Putamen (tissue), 1 donor: ENCODE measurements at regions not wholly inside any gene's neighbourhood (a gene's known extent, or its start where the extent isn't known, plus 50 kb on each side); places are given as distances from the start of the nearest gene placed in this dataset.
"Not testable (repeated sequence)": the region's sequence is repeated elsewhere in the genome, so short reads cannot be mapped to it uniquely, and the experiment has no call there.

ENCODE experiments used
- DNase-seq: peaks from one replicate; pipeline ENCODE4 v3.0.0-alpha.2; 2016; ENCODE audit warnings: low spot score

DNA sequence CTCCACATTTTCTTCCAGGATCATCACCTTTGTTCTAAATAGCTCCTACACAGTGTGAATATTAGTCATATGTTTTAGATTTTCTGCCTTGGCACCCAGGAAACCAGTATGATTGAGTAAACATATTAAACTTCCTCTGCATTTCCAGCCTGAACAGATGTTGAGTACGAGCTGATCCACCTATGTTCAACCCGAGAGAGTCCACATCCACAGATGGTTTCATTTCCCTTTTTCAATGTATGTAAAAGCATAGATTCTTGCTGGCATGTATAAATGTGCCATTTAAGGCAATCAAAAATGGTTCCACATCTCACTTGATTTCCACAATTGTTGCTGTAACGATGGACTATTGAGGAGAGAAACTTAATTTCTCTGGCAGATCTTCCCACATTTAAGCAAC, 74.2 kb downstream of the ZNF716 start:
- not testable (repeated sequence) for DNase-seq

DNA sequence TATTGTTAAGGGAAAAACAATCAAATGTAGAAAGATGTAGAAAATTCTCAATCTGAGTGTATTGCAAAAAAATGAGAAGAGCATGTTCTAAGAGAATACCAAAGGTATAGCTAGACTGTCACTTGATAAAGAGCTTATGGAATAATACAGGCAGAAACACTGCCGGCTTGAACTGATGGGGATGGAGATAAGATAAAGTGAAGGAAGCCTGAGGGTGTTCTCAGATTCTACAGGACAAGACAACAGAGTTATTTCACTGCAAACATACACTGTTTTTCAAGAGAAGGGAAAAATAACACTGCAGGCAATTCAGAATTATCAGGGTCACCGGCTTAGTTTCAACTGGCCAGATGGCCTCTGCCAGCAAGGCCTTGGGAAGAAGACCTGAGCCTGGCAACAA, 80.0 kb downstream of the ZNF716 start:
- DNase-seq, result no peak

DNA sequence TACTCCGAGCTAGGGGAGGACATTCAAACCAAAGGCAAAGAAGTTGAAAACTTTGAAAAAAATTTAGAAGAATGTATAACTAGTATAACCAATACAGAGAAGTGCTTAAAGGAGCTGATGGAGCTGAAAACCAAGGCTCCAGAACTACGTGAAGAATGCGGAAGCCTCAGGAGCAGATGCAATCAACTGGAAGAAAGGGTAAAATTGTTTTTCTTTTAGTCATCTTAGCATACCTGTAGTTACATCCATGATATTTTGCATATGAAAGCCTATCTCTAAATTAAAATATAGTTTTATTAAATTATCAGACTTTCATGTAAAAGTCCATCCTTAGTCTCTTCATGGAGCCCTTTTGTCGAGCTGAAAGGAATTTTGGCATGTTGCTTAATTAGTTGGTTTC, 90.7 kb downstream of the ZNF716 start:
- DNase-seq, result not testable (repeated sequence)

DNA sequence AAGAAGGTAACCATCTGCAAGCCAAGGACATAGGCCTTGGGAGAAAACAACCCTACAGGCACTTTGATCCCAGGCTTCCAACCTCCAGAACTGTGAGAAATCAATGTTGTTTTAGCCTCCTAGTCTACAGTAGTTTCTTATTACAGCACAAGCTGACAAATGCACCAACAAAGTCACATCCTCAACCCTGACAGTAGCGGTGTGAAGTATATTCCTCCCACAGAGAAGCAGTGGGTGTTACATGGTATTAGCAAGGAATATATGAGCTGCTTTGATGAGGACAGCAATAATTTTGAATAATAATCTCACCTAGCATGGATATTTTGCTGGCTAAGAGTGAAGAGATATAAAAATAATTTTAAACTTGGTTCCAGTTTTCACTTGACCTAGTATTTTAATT, 92.4 kb downstream of the ZNF716 start:
- DNase-seq, result peak; percentile 35

DNA sequence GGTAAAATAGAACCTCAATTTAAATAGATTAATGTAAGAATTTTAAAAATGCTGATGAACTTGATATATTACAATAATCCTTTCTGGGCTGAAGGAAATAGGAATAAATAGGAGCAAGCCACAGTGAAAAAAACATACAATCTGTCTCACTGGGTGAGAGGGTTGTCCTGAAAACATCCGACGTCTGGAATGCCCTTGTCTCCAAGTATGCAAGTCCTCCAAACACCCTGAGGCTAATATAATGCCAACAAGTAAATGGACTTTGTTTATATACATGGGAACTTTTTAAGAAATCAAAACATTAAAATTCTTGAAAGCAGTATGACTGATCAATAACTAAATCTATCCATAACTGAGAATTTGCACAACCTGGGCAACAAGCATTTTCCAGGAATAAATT, 97.4 kb downstream of the ZNF716 start:
- not testable (repeated sequence) for DNase-seq

DNA sequence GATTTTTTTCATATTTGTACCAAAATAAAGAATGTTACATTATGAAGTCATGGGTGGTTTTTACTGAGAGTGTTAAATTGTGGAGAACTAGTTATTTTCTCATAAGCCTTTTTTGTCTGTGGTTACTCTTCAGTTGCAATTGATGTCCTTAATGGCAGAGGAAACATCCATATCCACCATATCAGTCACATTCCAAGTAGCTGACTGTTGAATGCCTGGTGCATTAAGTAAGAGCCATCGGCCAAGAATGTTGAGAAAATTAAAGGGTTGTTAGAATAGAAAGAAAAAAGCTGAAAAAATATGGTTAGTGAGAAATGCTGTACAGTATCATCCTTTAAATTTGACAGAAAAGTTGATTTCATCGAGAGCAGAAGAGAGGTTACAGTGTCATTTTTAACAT, 100.0 kb downstream of the ZNF716 start:
- not testable (repeated sequence) for DNase-seq

DNA sequence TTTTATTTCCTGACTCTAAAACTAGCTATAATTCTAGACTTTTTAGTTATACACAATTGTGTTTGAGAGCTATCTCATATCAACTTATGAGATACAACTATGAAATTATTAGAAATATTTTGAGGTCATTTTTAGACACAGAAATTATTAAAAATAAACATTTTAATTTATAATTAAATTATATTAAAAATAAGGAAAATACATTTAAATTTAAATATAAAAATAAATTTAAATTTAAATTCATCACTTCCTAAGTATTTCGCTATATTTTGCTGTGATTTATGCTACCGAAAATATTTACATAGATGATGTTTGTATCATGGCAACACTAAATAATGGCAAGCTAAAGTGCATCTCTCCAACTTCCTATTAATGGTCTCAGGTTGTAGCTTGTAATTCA, 105.7 kb downstream of the ZNF716 start:
- DNase-seq, result not testable (repeated sequence)

DNA sequence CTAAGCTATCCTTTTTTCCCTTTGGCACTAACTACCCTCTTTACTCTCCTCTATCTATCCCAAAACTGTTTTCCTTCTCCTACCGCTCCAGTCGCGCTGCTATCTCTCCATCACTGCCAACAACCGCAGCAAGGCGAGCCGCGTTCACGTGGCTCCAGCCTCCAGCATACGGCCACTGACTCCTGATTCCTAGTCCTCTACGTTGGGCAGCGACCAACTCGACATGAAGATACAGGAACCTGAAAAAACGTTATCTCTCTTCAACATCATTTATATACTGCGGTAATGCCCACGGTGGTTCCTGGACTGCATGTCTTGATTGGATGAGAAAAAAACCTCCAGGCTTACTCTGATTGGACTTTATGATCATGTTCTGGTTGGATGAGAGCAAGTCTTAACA, 129.5 kb downstream of the ZNF716 start:
- DNase-seq, result no peak
